ENCODE measurements at regions not wholly inside any gene's neighbourhood (a gene's known extent, or its start where the extent isn't known, plus 50 kb on each side); places are given as distances from the start of the nearest gene placed in this dataset.

DNA sequence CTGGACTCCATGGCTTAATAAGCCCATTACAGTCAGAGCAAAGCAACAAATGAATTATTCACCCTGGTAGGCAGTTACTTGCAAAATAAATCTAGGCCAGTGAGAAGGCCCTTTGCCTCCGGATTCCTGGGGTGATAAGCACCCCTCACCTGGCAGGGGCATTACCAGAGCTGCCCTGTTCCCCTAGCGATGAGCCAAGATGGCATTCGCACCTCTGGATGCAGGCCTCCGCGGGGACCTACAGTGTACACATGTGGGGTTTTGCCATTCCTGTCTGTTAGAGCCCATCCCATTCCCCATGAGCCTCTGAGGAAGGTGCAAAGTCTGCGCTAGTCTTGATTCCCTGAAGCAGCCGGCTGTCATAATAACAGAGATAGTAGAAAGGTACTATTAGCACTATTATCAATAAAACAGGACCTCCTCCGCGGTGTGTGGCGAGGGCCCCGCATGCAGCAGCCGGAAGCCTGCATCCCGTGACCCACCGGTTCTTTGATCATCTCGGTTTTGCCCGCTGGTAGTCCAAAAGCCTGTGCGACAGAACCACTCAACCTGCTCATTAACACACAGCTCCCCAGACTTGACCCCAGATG is 344.3 kb downstream of the BRD1 start:
- TF ChIP-seq ZNF626 (tag by site-specific recombination; IDR thresholded peaks at IDR 0.05) (no peak), ZNF174 (tag by site-specific recombination; IDR thresholded peaks at IDR 0.05) (no peak), ZNF157 (tag by site-specific recombination; IDR thresholded peaks at IDR 0.05) (no peak), ZNF544 (tag by site-specific recombination; IDR thresholded peaks at IDR 0.05) (no peak), ZNF548 (tag by site-specific recombination; IDR thresholded peaks at IDR 0.05) (no peak), IKZF3 (tag by site-specific recombination; IDR thresholded peaks at IDR 0.05) (no peak), ZSCAN5A (tag by site-specific recombination; IDR thresholded peaks at IDR 0.05) (no peak), ZEB2 (tag by site-specific recombination; IDR thresholded peaks at IDR 0.05) (no peak), ZNF223 (tag by site-specific recombination; IDR thresholded peaks at IDR 0.05) (no peak), FEZF1 (tag by site-specific recombination; IDR thresholded peaks at IDR 0.05) (no peak)
- TF ChIP-seq, protein P1, sequence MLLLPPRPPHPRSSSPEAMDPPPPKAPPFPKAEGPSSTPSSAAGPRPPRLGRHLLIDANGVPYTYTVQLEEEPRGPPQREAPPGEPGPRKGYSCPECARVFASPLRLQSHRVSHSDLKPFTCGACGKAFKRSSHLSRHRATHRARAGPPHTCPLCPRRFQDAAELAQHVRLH (tag by site-specific recombination; IDR thresholded peaks at IDR 0.05): no peak
- TF ChIP-seq, protein P2, sequence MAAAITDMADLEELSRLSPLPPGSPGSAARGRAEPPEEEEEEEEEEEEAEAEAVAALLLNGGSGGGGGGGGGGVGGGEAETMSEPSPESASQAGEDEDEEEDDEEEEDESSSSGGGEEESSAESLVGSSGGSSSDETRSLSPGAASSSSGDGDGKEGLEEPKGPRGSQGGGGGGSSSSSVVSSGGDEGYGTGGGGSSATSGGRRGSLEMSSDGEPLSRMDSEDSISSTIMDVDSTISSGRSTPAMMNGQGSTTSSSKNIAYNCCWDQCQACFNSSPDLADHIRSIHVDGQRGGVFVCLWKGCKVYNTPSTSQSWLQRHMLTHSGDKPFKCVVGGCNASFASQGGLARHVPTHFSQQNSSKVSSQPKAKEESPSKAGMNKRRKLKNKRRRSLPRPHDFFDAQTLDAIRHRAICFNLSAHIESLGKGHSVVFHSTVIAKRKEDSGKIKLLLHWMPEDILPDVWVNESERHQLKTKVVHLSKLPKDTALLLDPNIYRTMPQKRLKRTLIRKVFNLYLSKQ (tag by site-specific recombination; IDR thresholded peaks at IDR 0.05; ENCODE audit: borderline replicate concordance): no peak
- CTCF ChIA-PET: no interaction called here
- no peaks in the 10 kb centered on the region; the same call in 1 of the 2 replicates for H3K4me1 ChIP-seq (ENCODE audit: control insufficient read depth, insufficient read depth, low read length)
- no peak overlapping the region for H3K27ac ChIP-seq (ENCODE audit: extremely low read depth, low read depth, low read length)
- H3K9me3 ChIP-seq (ENCODE audit: control insufficient read depth, insufficient read depth, low read depth, low read length): no peaks in the 10 kb centered on the region
- POLR2A ChIA-PET: no interaction called here
- no peaks in the 10 kb centered on the region for H3K36me3 ChIP-seq (ENCODE audit: control insufficient read depth in 2 of 2, insufficient read depth in 1 of 2, low read length in 2 of 2)
- H3K4me3 ChIP-seq (ENCODE audit: low read depth, low read length): no peak overlapping the region

DNA sequence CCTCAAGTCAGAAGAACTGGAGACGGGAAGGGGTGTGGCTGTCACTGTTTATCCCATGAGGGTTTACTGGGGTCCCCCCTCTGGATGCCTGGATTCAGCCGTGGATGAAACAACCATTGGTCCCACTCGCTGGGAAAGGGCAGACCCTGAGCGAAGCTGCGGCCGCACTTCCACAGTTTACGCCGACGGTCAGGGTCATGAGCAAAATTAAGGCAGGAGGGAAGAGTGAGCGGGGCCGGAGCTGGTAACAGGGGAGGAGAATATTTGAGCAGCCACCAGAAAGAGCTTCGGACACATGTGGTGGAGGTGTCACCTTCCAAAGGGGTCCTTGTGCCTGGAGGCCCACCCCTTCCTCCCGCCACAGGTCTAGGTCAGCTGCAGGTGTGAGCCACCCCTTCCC is 344.9 kb downstream of the BRD1 start:
- no peaks in the 10 kb centered on the region for H3K9me3 ChIP-seq (ENCODE audit: control insufficient read depth, insufficient read depth, low read depth, low read length)
- no peak overlapping the region for H3K27ac ChIP-seq (ENCODE audit: extremely low read depth, low read depth, low read length)
- ChIA-PET POLR2A (no interaction called here), CTCF (interaction anchor here (0.7 kb wide), 1 partner anchor 32 kb away, joined by 3 read pairs; no protein-coding TSS in a partner anchor)
- TF ChIP-seq ZNF473 (tag by site-specific recombination; IDR thresholded peaks at IDR 0.05) (no peak), ZNF341 (tag by site-specific recombination; IDR thresholded peaks at IDR 0.05; ENCODE audit: low read depth) (no peak), OVOL3 (tag by site-specific recombination; IDR thresholded peaks at IDR 0.05) (no peak), ZNF48 (tag by site-specific recombination; IDR thresholded peaks at IDR 0.05) (no peak), ZNF132 (tag by site-specific recombination; IDR thresholded peaks at IDR 0.05; ENCODE audit: borderline replicate concordance) (no peak), ZNF10 (tag by site-specific recombination; IDR thresholded peaks at IDR 0.05) (no peak), YY2 (tag by site-specific recombination; IDR thresholded peaks at IDR 0.05) (no peak), GLI4 (tag by site-specific recombination; IDR thresholded peaks at IDR 0.05) (no peak), ZNF354C (tag by site-specific recombination; IDR thresholded peaks at IDR 0.05; ENCODE audit: borderline replicate concordance, low read depth) (no peak)
- no peaks in the 10 kb centered on the region for H3K36me3 ChIP-seq (ENCODE audit: control insufficient read depth in 2 of 2, insufficient read depth in 1 of 2, low read length in 2 of 2)
- no peaks in the 10 kb centered on the region; the same call in 1 of the 2 replicates for H3K4me1 ChIP-seq (ENCODE audit: control insufficient read depth, insufficient read depth, low read length)
- no peak overlapping the region for H3K4me3 ChIP-seq (ENCODE audit: low read depth, low read length)
